ENCODE measurements at regions not wholly inside any gene's neighbourhood (a gene's known extent, or its start where the extent isn't known, plus 50 kb on each side); places are given as distances from the start of the nearest gene placed in this dataset.

GRCh38 chr14:104280902-104281767, 142.7 kb downstream of the KIF26A start:
- TF ChIP-seq CTCF (IDR thresholded peaks at IDR 0.05) (no peak), BCL3 (IDR thresholded peaks at IDR 0.05) (no peak), RARB (CRISPR knock-in tag; IDR thresholded peaks at IDR 0.05) (no peak), ZFP36 (IDR thresholded peaks at IDR 0.05; ENCODE audit: borderline replicate concordance, partially characterized antibody) (no peak), MAX (IDR thresholded peaks at IDR 0.05) (no peak), RFX5 (IDR thresholded peaks at IDR 0.05) (no peak)

Measured in A549 (cell line).